GM23338 (cell line): ENCODE measurements at regions not wholly inside any gene's neighbourhood (a gene's known extent, or its start where the extent isn't known, plus 50 kb on each side); places are given as distances from the start of the nearest gene placed in this dataset.

Source experiments
- CREB1 ChIP-seq: fragments of 250-450 bp; sonication (Bioruptor Pico); IDR thresholded peaks from 2 replicates; pipeline ENCODE4 v1.5.0; 2020; ENCODE audit warnings: low read depth, mild to moderate bottlenecking, moderate library complexity
- EZH2 ChIP-seq: fragments of 200-600 bp; sonication (generic); IDR thresholded peaks from one replicate; pipeline ENCODE4 v1.8.0; 2017; ENCODE audit warnings: antibody characterized with exemption, mild to moderate bottlenecking, low read depth; ENCODE audit not compliant: unreplicated experiment
- EZH2phosphoT487 ChIP-seq: fragments of 200-600 bp; sonication (generic); IDR thresholded peaks from one replicate; pipeline ENCODE4 v1.8.1; 2018; ENCODE audit warnings: antibody characterized with exemption; ENCODE audit not compliant: unreplicated experiment
- JUNB ChIP-seq: IDR thresholded peaks from one replicate; pipeline ENCODE4 v1.6.1; 2016; ENCODE audit warnings: antibody characterized with exemption; ENCODE audit not compliant: unreplicated experiment
- NANOG ChIP-seq: IDR thresholded peaks from 2 replicates; pipeline ENCODE4 v1.6.1; 2016; ENCODE audit warnings: antibody characterized with exemption, borderline replicate concordance
- POLR2AphosphoS5 ChIP-seq: IDR thresholded peaks from 2 replicates; pipeline ENCODE4 v1.6.1; 2016; ENCODE audit warnings: antibody characterized with exemption, low read depth
- REST ChIP-seq: IDR thresholded peaks from one replicate; pipeline ENCODE4 v1.6.1; 2018; ENCODE audit warnings: antibody characterized with exemption; ENCODE audit not compliant: unreplicated experiment
- STAT1 ChIP-seq: IDR thresholded peaks from one replicate; pipeline ENCODE4 v1.6.1; 2016; ENCODE audit warnings: antibody characterized with exemption; ENCODE audit not compliant: unreplicated experiment
- ZNF114 ChIP-seq: fragments of 250-450 bp; sonication (Bioruptor Pico); IDR thresholded peaks from 2 replicates; pipeline ENCODE4 v1.5.0; 2020; ENCODE audit warnings: mild to moderate bottlenecking, moderate library complexity
- ZNF331 ChIP-seq: fragments of 250-450 bp; sonication (Bioruptor Pico); IDR thresholded peaks from 2 replicates; pipeline ENCODE4 v1.5.0; 2020; ENCODE audit warnings: low read depth, mild to moderate bottlenecking, moderate library complexity
- ZNF462 ChIP-seq: fragments of 250-450 bp; sonication (Bioruptor Pico); IDR thresholded peaks from 2 replicates; pipeline ENCODE4 v1.5.0; 2020; ENCODE audit warnings: mild to moderate bottlenecking, moderate library complexity
- TF ChIP-seq, protein P1 (sequence below), 2 experiments: fragments of 200-600 bp in 1 of 2; sonication (generic) in 1 of 2; conservative IDR thresholded peaks; 2 replicates each; pipeline versions ENCODE4 v1.5.1 to v1.6.1; 2016 to 2017; ENCODE audit warnings: antibody characterized with exemption in 2 of 2, low read depth in 2 of 2, mild to moderate bottlenecking in 2 of 2, moderate library complexity in 1 of 2
- TF ChIP-seq, protein P2 (sequence below): IDR thresholded peaks from 2 replicates; pipeline ENCODE4 v1.6.1; 2016; ENCODE audit warnings: antibody characterized with exemption

GRCh38 chr4:126144543-126145237 is 829.9 kb downstream of the FAT4 start:
- TF ChIP-seq, protein P1, sequence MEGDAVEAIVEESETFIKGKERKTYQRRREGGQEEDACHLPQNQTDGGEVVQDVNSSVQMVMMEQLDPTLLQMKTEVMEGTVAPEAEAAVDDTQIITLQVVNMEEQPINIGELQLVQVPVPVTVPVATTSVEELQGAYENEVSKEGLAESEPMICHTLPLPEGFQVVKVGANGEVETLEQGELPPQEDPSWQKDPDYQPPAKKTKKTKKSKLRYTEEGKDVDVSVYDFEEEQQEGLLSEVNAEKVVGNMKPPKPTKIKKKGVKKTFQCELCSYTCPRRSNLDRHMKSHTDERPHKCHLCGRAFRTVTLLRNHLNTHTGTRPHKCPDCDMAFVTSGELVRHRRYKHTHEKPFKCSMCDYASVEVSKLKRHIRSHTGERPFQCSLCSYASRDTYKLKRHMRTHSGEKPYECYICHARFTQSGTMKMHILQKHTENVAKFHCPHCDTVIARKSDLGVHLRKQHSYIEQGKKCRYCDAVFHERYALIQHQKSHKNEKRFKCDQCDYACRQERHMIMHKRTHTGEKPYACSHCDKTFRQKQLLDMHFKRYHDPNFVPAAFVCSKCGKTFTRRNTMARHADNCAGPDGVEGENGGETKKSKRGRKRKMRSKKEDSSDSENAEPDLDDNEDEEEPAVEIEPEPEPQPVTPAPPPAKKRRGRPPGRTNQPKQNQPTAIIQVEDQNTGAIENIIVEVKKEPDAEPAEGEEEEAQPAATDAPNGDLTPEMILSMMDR (conservative IDR thresholded peaks at IDR 0.05; ENCODE audit: low read depth in 2 of 2) = no peak
- no peak for TF ChIP-seq EZH2phosphoT487
- no peak for TF ChIP-seq CREB1 (CRISPR knock-in tag)
- TF ChIP-seq EZH2 = no peak
- TF ChIP-seq JUNB = no peak
- no peak for TF ChIP-seq ZNF114 (CRISPR knock-in tag)
- TF ChIP-seq POLR2AphosphoS5 = no peak
- TF ChIP-seq, protein P2, sequence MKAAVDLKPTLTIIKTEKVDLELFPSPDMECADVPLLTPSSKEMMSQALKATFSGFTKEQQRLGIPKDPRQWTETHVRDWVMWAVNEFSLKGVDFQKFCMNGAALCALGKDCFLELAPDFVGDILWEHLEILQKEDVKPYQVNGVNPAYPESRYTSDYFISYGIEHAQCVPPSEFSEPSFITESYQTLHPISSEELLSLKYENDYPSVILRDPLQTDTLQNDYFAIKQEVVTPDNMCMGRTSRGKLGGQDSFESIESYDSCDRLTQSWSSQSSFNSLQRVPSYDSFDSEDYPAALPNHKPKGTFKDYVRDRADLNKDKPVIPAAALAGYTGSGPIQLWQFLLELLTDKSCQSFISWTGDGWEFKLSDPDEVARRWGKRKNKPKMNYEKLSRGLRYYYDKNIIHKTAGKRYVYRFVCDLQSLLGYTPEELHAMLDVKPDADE = no peak
- TF ChIP-seq ZNF331 (CRISPR knock-in tag) = no peak
- TF ChIP-seq REST = no peak
- TF ChIP-seq ZNF462 (CRISPR knock-in tag) = no peak
- no peak for TF ChIP-seq STAT1
- no peak for TF ChIP-seq NANOG
